Testis (tissue), 2 donors: ENCODE measurements at regions not wholly inside any gene's neighbourhood (a gene's known extent, or its start where the extent isn't known, plus 50 kb on each side); places are given as distances from the start of the nearest gene placed in this dataset.

Experiments used
- POLR2A ChIP-seq: fragments of 450-650 bp; IDR thresholded peaks from one replicate; pipeline ENCODE4 v1.6.1; 2017; ENCODE audit warnings: antibody characterized with exemption, mild to moderate bottlenecking, moderate library complexity
- TF ChIP-seq, protein P1 (sequence below), 3 experiments: fragments of 450-650 bp in 2 of 3; fragments of 200-600 bp in 1 of 3; sonication (generic) in 1 of 3; IDR thresholded peaks; one replicate each; pipeline ENCODE4 v1.5.1; 2016 to 2019; ENCODE audit warnings: antibody characterized with exemption in 3 of 3, mild to moderate bottlenecking in 2 of 3, moderate library complexity in 1 of 3

DNA sequence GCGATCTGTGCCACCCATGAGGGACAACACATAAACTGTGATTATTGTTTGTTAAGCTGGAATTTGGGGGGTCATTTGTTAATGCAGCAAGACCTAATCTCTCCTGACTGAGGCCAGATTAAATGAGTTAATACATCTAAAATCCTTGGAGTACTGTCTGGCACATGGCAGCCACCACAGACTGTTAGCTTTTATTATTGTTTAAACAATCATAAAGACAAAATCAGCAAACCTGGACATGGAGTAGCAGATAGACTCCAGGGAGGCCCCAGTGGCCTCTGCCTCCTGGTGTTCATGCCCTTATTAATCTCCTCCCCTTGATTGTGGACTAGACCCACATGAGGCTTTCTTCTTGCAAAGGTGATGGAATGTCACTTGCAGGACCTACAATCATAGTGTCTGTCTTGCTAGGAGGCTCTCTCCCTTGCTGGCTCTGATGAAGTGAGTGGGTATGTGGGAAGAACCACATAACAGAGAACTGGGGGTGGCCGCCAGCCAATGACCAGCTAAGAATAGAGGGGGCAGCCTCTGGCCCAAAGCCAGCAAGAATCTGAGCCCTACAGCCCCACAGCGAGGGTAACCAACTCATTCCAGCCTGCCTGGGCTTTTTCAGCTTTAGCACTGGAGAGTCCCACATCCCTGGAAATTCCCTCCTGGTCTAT lies 142.0 kb downstream of the SCARB1 start:
- TF ChIP-seq, protein P1, sequence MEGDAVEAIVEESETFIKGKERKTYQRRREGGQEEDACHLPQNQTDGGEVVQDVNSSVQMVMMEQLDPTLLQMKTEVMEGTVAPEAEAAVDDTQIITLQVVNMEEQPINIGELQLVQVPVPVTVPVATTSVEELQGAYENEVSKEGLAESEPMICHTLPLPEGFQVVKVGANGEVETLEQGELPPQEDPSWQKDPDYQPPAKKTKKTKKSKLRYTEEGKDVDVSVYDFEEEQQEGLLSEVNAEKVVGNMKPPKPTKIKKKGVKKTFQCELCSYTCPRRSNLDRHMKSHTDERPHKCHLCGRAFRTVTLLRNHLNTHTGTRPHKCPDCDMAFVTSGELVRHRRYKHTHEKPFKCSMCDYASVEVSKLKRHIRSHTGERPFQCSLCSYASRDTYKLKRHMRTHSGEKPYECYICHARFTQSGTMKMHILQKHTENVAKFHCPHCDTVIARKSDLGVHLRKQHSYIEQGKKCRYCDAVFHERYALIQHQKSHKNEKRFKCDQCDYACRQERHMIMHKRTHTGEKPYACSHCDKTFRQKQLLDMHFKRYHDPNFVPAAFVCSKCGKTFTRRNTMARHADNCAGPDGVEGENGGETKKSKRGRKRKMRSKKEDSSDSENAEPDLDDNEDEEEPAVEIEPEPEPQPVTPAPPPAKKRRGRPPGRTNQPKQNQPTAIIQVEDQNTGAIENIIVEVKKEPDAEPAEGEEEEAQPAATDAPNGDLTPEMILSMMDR (IDR thresholded peaks at IDR 0.05): no peak
- no peak for TF ChIP-seq POLR2A
